HT-29 (cell line): ENCODE measurements at regions not wholly inside any gene's neighbourhood (a gene's known extent, or its start where the extent isn't known, plus 50 kb on each side); places are given as distances from the start of the nearest gene placed in this dataset.
"Not testable (repeated sequence)": the region's sequence is repeated elsewhere in the genome, so short reads cannot be mapped to it uniquely, and the experiment has no call there.

Source experiments
- DNase-seq: peaks from one replicate; pipeline ENCODE4 v3.0.0-alpha.2; 2015; ENCODE audit warnings: low spot score

DNA sequence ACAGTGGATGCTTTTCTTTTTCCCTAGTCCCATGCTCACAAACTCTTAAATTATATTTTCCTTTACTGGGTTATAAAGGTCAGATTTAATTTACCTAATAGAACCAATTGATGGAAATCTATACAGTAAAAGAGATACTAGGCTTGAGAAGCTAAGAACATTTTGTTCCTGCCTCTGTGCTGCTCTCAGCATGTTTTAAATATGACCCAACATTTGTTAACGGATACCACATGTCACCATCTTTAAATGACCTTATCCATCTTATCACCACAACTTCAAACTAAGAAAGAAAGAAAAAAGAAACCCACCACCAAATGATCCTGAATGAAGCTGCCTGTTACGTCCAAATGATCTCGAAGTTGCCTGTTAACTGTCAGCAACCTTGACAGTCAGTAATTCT is 334.7 kb upstream of the ZNF608 start:
- no peak for DNase-seq

DNA sequence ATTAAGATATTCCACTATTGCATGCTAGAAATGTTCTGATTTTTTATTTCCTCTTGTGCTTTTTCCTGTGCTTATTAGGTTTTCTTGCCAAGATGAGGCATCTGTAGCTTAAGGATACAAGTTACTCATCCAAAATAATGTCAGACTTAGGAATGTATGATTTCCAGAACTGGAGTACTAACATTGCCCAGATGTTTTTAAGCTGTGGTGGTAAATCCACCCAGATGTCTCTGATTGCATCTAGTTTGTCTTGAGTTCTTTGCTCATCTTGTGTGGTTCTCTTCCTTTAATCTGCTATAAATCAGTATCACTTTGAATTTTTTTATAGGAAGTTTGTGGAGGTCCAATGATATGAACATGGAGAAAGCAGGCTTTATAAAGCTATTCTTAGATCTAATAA is 337.5 kb upstream of the ZNF608 start:
- no peak for DNase-seq

DNA sequence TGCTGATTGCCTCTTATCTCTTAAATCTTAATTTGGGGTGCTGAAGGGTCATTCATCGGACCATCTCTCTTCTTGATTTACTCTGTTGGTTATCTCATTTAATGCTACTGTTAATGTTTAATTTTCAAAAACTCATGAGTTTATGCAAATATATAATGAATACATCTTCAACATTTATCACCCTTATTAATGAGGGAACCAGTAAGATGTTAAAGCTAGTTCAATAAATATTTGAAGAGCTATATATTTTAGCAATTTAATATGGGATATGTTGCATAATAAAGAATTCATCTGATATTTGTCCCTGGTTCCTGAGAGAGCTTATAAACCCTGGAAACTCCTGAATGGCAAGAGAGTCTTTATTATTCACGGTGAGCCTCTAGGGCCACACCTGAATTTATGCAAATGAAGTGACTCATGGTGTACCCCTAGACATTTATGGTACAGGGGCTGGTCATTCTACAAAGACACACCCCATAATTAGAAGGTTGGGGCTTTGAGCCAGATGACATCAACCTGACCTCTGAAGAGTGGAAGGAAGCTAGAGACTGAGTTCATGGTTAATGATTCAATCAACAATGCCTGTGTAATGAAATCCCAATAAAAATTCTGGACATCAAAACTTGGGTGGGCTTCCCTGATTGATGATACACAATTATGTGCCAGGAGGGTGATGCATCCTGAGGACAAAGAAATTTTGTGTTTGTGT is 339.5 kb upstream of the ZNF608 start:
- peak; percentile 31 for DNase-seq

DNA sequence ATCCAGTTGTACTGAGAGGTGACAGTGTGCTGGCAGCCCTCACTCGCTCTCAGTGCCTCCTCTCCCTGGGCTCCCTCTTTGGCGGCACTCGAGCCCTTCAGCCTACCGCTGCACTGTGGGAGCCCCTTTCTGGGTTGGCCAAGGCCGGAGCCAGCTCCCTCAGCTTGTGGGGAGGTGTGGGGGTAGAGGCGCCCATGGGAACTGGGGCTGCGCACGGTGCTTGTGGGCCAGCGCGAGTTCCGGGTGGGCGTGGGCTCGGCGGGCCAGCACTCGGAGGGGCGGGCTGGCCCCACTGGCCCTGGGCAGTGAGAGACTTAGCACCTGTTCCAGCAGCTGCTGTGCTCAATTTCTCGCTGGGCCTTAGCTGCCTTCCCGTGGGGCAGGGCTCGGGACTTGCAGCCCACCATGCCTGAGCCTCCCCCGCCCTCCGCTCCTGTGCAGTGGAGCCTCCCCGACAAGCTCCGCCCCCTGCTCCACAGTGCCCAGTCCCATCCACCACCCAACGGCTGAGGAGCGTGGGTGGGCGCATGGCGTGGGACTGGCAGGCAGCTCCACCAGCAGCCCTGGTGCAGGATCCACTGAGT is 342.2 kb upstream of the ZNF608 start:
- DNase-seq: no peak

DNA sequence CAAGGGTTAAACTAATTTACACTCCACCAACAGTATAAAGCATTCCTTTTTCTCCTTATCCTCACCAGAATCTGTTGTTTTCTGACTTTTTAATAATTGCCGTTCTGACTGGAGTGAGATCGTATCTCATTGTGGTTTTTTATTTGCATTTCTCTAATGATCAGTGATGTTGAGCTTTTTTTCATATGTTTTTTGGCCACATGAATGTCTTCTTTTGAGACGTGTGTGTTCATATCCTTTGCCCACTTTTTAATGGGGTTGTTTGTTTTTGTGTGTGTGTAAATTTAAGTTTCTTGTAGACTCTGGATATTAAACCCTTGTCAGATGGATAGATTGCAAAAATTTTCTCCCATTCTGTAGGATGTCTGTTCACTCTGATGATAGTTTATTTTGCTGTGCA is 345.7 kb upstream of the ZNF608 start:
- not testable (repeated sequence) for DNase-seq

DNA sequence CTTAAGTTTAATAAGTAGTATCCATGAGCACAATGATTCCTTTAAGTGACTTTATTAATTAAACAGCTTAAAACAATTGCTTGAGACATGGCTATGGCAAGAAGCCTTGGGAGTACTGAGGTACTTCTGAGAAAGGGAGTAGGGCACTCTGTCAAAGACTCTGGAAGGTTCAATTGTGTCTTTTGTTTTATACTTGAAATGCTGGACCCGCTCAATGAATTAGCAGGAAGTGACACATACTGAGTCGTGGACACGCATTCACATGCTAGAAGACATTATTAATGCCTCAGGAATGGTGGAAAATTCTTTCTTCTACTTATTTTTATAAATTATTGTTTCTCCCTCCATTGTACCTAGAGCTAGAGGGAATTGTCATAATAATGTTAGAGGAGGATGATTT is 347.3 kb upstream of the ZNF608 start:
- no peak for DNase-seq

DNA sequence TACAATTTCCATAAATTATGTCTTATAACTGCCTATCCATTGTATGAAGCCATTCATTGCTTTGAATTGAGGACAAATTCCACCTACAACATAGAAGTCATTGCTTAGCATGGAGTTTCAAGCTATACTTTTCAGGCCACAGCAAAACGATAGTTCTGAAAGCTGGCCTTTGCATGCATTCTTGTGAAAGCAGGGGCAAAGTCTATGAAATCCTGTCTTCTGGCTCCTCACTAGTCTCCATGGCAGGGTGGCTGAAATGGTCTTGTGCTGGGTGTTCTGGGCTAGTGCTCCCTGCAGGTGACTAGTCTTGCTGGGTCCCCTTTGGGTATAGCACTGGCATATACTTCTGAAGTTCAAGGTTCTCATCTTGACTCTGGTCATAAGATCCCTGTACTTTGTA is 353.9 kb upstream of the ZNF608 start:
- DNase-seq: no peak

DNA sequence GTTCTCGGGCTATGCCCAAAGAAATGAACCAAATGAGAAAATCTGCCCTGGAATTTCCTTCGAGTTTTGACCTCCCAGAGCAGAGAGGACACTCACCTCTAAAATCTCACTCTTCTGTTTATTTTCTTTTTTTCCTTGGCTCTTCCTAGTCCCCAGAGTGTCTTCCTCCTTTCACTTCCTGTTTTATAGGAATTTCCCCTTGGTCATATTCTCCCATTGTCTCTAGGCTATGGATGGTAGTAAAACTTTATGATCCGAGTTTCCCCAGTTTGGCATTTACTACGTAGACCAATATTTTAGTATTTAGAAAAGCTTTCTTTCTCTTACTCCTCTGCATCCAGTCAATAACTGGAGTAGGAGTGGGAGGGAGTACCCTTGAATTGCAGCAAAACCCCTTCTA is 354.5 kb upstream of the ZNF608 start:
- no peak for DNase-seq

DNA sequence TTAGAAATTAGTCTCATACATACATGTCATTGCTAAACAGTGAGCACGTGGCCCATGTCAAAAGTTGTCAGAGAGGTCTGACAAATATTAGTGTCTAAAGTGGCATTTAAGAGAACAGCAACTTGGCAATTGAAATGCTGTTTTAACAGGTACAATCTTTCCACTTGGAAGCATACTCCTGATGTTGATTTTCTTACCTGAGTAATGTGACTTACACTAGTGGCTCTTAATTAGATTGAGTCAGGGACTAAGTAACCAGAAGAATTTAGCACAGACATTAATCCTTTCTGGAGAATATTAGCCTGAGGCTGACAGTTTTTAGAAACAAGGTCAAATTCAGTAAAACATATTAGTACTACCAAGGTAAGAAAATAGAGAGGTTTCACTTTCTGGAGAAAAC is 357.0 kb upstream of the ZNF608 start:
- no peak for DNase-seq

DNA sequence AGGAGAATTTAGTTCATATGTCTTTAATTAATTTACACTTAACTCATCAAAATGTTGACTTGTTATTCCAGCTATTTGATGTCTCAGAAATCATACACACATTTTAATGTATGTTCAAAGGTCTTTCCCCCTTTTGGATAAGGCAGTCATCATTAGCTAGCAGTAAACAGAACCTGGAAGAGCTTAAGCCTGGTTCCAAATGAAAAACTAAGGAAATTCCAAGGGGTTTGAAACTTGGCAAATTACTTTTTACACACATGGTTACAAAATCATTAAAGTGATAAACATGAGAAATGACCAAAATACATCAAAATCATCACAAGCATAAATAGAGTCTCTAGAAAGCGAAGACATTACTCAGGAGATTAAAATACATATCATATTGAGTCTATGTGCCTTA is 359.8 kb upstream of the ZNF608 start:
- DNase-seq: no peak

DNA sequence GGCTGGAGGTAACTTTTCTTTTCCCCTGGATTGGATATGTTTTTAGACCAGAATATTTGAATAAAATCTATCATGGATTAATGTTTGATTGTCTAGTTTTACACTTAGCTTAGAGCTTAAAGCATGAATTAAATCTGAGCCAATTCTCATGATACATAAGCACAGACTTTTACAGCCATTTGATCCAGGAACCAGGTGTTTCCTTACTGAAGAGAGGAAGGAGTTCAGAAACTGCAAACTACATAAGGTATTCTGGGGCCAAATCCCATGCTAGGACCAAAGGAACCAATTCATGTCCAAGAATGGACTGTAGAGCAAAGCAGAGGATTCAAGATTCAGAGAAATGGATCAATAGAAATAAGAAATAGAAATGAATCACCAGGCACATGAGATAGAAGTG is 360.4 kb upstream of the ZNF608 start:
- DNase-seq: no peak

DNA sequence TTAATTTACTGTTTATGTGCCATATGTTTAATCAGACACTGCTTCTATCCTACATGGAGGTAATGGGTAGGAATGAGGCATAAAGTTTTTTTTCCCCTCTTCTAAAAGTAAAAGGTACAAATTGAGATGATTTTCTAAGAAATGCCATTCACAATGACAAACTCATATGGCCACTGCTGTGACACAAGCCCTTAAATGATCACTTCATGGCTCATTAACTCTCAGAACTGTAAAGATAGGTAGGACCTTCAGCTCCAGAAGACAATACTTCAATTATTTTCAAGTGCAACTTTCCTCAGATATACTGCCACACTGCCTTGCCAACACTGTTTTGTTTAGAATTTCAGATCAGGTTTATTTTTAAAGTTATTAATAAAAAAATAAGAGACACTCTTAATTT is 362.9 kb upstream of the ZNF608 start:
- no peak for DNase-seq

DNA sequence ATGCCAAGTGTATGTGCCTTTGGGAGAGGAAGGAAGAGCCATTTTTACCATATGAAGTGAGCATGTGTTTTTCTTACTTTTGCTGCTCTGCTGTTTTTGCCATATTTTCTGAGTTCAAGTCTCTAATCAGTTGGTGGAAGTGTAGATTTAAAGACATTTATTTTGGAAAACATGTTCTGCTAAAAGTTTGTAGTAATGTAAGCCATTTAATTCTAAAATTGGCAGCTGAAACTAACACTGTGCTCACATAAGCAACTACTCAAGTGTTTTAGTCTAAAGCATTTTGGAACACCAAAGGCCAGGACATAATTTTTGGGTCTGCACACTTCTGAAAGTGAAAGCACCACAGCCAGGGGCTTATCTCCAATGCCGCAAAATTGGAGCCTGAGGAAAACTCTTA is 363.4 kb upstream of the ZNF608 start:
- no peak for DNase-seq

DNA sequence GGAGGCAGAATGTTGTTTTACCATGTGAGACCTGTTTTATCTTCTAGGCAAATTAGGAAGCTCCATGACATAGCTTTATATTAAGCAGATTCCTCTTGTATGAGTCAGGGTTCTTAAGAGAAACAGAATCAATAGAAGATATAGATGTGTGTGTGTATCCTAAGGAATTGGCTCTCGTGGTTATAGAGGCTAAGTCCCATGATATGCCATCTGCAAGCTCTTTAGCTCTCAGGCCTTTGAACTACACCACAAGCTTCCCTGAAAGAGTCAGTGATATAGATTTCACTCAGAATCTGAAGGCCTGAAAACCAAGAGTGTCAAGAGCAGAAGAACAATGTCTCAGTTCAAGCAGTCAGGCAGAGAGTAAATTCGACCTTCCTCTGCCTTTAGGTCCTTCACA is 365.8 kb upstream of the ZNF608 start:
- DNase-seq: no peak

DNA sequence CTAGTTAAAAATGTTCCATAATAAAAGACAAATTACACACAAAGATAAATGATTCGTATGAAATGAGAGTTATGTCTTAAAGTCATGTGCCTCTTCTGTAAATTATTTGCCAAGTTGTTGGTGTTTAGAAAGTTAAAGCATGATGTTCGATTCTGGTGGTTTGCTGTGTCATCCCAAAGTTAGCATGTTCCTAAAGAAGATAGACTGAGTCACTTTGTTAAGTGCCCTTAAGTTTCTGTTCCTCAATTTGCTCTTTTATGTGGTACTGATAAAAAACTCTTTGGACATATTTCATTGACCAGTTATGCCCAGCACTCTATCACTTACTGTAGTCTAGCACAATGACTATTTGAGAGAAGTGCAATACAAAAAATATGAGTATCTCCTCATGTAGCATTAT is 366.9 kb upstream of the ZNF608 start:
- DNase-seq: no peak

DNA sequence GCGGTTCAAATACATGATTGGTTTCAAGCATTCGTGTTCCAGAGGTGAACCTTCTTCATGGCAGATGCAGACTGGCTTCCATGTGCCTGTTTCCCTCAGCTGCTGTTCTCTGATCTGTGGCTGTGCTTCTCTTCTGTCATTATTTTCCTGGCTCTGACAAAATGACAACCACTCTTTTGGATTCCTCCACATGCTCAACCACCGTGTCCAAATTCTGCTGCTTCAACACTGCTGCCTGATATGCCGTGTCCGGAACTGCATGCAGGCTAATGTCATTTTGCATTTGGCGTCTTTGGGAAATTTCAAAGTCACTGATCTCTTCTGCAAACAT is 368.7 kb upstream of the ZNF608 start:
- no peak for DNase-seq

DNA sequence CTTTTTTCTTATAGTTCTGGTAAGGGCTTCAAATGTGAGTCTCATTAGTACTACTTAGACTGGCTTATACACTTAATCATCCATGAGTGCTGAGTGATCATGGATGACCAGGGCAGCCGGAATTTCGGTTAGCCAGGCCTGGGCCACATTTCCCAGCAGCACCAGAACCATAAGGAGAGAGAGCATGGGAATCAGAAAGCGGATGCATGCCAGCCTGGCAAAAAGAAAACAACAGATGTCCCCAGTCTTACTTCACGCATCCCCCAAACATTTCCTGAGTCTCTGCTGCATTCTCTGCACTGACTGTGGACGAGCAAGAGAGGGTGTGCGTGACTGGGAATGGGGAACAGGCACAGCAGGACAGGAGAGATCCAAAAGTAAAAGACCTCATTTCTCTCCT is 371.1 kb upstream of the ZNF608 start:
- DNase-seq: no peak

DNA sequence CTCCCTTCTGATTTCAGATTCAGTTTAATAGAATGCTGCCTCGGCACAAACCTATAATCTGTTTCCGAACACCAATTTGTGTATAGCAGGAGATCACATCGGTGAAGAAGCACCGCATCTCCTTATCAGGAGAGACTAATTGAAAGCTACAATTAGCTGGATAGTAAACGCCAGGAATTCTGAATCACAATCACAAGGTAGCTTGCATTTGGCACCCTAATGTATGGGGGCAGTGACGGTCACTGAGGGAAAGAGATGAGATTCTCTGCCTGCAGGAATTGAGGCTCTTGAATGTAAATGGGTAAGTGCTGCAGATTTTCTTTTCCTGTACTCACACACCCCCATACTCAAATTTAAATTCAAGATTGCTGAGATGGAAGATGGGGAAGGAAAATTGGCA is 373.6 kb upstream of the ZNF608 start:
- no peak for DNase-seq

DNA sequence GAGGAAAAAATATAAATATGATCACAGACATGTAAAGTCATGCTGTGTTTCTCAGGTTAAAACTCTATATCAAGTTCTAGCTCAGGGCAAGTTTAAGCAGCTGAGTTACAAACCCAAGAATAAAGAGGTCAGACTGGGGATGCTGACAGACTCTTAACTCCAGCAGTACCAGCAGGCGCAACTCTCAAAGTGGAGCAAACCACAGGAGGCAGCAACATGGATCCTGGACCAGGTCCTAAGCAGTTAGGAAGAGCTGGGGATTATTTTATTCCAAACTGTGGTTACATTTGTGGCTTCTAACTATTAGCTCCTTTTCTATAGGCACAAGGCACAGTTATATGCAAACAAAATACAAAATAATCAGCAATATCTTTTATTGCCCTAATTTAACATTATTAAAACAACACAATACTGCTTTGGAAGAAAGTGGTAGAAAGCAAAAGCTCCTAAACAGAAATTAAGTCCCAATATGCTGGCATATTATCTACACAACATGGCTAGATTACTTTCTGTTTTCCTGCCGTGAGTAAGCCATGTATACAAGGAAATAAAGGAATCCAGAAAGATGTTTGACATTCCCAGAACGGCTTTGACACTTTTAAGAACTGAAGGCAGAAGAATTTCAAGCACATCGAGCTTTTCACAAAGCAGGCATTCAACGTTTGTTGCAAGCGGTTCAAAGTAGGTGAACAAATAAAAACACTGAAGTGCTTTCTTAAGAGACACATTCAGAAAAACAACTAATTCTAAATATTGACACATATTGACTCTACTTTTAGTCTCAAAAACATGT is 378.8 kb upstream of the ZNF608 start:
- DNase-seq: no peak

DNA sequence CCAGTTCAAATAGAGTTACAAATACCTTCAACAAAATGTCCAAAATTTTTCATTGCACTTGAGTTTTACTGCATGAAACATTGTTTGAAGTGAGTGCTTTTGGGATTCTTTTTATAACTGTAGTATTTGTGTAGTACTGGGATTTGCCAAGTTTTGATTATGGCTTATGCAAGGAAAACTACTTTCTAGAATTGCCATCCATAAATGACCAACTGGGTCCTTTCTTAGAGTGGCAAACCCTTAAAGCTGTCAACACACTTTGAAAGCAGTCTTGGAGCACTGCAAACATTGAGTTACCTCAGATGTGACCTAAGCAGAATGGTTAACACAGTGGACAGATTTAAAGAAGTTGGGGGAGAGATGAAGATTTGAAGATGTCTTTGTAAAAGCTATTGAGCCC is 379.6 kb upstream of the ZNF608 start:
- DNase-seq: no peak

DNA sequence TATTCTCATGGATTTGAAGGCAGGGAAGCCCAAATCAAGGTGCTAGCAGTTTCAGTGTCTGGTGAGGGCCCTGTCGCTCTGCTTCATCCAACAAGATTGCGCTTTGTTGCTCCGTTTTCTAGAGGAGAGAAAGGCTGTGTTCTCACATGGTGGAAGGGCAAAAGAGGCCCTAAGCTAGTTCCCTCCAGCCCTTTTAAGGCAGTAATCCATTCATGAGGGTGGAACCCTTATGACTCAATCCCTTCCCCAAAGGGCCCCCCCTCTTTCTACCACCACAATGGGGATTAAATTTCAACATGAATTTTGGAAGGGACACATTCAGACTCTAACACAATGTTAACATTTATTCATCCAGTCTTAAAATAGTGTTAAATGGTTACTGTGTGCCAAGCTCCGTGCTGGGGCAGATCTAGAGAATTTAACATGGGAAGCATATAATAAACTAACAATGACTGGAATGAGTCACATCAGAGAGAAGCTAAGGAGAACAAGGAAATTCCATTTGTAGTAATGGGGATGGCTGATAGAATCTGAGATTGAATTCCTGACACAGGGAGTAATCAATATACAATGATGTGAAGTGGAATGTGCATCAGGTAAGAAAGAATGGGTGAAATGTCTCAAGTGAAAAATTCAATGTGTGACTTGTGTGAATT is 382.8 kb upstream of the ZNF608 start:
- no peak for DNase-seq

DNA sequence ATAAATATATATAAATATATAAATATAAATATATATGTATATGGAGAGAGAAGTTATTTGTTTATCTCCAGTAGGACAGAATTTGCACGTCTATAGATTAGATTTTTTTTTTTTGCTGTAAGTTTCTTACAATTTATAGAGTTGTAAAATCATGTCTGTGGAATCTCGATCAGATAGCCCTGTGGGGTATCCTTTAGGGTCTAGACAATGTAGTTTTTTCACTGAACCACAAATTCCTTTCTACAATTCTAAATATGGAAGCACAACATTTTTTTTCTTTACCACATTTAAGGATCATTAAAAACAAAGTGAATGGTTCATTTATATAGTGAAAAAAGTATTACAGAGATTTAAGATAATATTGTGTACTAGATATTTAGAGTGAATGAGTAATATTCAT is 384.2 kb upstream of the ZNF608 start:
- DNase-seq: no peak
